ENCODE measurements at regions not wholly inside any gene's neighbourhood (a gene's known extent, or its start where the extent isn't known, plus 50 kb on each side); places are given as distances from the start of the nearest gene placed in this dataset.

DNA sequence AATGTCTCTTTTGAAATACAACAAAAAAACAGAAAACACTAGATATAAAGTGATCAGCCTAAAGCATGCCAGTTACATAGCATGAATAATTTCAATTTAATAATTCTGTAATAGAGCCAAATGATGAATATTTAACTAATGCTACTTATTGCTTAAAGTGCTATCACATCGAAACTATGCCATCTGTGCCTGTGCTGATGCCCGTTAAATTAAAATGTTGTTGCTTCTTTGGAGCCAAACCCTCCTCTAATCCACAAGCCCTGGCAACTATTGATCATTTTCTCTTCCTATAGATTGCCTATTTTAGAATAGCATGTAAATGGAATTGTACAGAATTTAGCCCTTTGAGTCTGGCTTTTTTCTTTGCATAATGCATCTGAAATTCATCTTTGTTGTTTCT is 356.2 kb downstream of the CHSY3 start:
- no peak for DNase-seq
- no peaks in the 10 kb centered on the region for H3K4me1 ChIP-seq
- intact Hi-C loops (cut with DNase I): no loop called here
- no peaks in the 10 kb centered on the region for H3K27me3 ChIP-seq
- H3K27ac ChIP-seq: no peak overlapping the region
- H3K36me3 ChIP-seq: no peaks in the 10 kb centered on the region
- no peak for ATAC-seq
- H3K9me3 ChIP-seq: no peaks in the 10 kb centered on the region
- no peak overlapping the region for H3K4me3 ChIP-seq
- 51% methylated on average over 2 of the region's 2 CpGs for WGBS (ENCODE audit: insufficient coverage, low coverage, low lambda C conversion rate, missing lambda C conversion rate)
- TF ChIP-seq POLR2A (IDR thresholded peaks at IDR 0.05) (no peak), CTCF (IDR thresholded peaks at IDR 0.05) (no peak)

- no peak for DNase-seq
- Histone ChIP-seq H3K4me3 (no peak overlapping the region), H3K27me3 (no peaks in the 10 kb centered on the region), H3K36me3 (no peaks in the 10 kb centered on the region), H3K4me1 (no peaks in the 10 kb centered on the region), H3K27ac (no peak overlapping the region), H3K9me3 (no peaks in the 10 kb centered on the region)
- intact Hi-C loops (cut with DNase I): no loop called here
- no peak for ATAC-seq
- TF ChIP-seq CTCF (IDR thresholded peaks at IDR 0.05): no peak
- 13% methylated on average over 1 of the region's 1 CpG for WGBS (ENCODE audit: insufficient coverage, low coverage, low lambda C conversion rate, missing lambda C conversion rate)
These were observed 347.7 kb downstream of the CHSY3 start for GRCh38 chr5:130251931-130252330.

DNA sequence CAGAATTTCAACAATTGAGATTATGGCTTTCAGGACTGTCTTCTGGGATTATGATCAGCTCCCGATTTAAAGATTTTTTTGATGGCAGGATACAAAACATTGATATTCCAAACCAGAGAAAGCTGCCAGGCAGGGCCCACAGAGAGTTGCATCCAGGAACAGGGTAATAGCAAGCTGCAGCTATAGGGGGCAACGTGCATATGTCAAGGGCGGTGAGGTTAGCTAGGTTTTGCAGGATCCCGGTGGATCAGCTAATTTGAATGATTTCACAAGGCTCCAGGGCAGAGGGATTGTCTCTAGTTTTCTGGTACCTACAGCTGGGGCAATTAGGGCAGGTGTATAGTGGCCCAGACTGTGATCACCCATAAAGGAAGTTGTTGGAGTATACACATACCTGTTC is 339.4 kb downstream of the CHSY3 start:
- intact Hi-C loops (cut with DNase I): no loop called here
- no peak for ATAC-seq
- WGBS (ENCODE audit: insufficient coverage, low coverage, low lambda C conversion rate, missing lambda C conversion rate): 29% methylated on average over 4 of the region's 4 CpGs

DNA sequence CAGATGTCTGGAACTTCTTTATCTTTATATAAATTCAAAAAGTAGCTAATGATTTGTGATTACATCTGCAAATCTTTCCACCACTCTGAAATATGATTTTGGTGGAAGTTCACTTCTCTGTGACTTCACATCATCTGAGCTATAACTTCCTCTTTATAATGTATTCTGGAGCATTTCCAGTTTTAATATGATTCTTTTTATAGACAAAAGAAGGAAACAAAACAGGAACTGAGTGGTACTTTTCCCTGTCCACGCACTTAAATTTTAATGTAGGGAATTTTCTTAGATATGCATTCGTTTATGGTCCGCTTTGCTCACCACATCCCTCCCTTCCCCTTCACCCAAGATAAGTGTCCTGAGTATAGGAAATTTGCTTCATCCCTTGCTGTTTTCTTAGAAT is 333.5 kb downstream of the CHSY3 start:
- intact Hi-C loops (cut with DNase I): no loop called here
- no peak for DNase-seq
- WGBS (ENCODE audit: insufficient coverage, low coverage, low lambda C conversion rate, missing lambda C conversion rate): 32% methylated on average over 3 of the region's 3 CpGs

More for the DNA sequence above, 339.4 kb downstream of the CHSY3 start:
- Histone ChIP-seq H3K36me3 (no peaks in the 10 kb centered on the region), H3K9me3 (no peaks in the 10 kb centered on the region), H3K27ac (no peak overlapping the region), H3K27me3 (no peaks in the 10 kb centered on the region), H3K4me3 (no peak overlapping the region), H3K4me1 (no peaks in the 10 kb centered on the region)
- no peak for DNase-seq
- TF ChIP-seq CTCF (IDR thresholded peaks at IDR 0.05) (no peak), POLR2A (IDR thresholded peaks at IDR 0.05) (no peak)

More for the DNA sequence above, 333.5 kb downstream of the CHSY3 start:
- H3K36me3 ChIP-seq: no peaks in the 10 kb centered on the region
- ATAC-seq: peak in 1 of 4 donors; percentile 49
- no peak overlapping the region for H3K27ac ChIP-seq
- H3K27me3 ChIP-seq: no peaks in the 10 kb centered on the region
- no peaks in the 10 kb centered on the region for H3K4me1 ChIP-seq
- no peak for TF ChIP-seq POLR2A (IDR thresholded peaks at IDR 0.05)
- no peak for TF ChIP-seq CTCF (IDR thresholded peaks at IDR 0.05)
- no peak overlapping the region for H3K4me3 ChIP-seq
- H3K9me3 ChIP-seq: no peaks in the 10 kb centered on the region

Small RNA genes lying in the stretch of these regions (small RNA-seq; reads per million reads assigned to genes)
- gene AC113367.2 (0 reads per million in 2 experiments), gene RNU7-53P (0 reads per million in 2 experiments)

Measured in right lobe of liver (tissue), 6 donors.